GM12864 (cell line): ENCODE measurements at regions not wholly inside any gene's neighbourhood (a gene's known extent, or its start where the extent isn't known, plus 50 kb on each side); places are given as distances from the start of the nearest gene placed in this dataset.
A peak's percentile ranks its signal among the peaks of the same experiment; 100 is the strongest.
"Not testable (repeated sequence)": the region's sequence is repeated elsewhere in the genome, so short reads cannot be mapped to it uniquely, and the experiment has no call there.

Experiments used
- DNase-seq: peaks from one replicate; pipeline ENCODE4 v3.0.0-alpha.2; 2011; ENCODE audit warnings: low read depth
- H3K4me3 ChIP-seq: 2 replicates; pipeline ENCODE4 v1.5.1; 2011; ENCODE audit warnings: mild to moderate bottlenecking, low read depth, low read length, control low read depth
- TF ChIP-seq, protein P1 (sequence below): IDR thresholded peaks from 2 replicates; pipeline ENCODE4 v1.5.1; 2011; ENCODE audit warnings: low read depth, mild to moderate bottlenecking, moderate library complexity, low read length, control low read depth, inconsistent platforms; ENCODE audit errors: missing control alignments

GRCh38 chr5:124179819-124180218 lies 566.6 kb downstream of the ZNF608 start:
- DNase-seq, result no peak

DNA sequence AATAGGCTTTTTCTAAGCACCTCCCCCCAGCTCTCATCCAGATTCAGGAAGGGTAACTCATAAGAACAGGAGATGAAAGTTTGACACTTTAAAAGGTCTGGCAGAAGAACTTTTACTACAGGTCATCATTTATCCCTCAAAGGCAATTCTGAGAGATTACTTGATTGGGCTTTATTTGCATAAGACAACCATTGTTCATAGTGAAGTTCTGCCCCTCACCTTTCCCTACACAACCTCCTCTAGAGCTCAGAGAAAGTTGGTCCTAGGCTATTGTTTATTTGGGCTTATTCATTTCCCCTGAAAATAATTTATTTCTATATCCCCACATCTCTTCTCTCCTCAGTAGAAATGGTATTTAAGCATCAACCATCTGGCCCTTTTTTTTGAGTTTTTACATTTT lies 568.4 kb downstream of the ZNF608 start:
- DNase-seq, result no peak
- TF ChIP-seq, protein P1, sequence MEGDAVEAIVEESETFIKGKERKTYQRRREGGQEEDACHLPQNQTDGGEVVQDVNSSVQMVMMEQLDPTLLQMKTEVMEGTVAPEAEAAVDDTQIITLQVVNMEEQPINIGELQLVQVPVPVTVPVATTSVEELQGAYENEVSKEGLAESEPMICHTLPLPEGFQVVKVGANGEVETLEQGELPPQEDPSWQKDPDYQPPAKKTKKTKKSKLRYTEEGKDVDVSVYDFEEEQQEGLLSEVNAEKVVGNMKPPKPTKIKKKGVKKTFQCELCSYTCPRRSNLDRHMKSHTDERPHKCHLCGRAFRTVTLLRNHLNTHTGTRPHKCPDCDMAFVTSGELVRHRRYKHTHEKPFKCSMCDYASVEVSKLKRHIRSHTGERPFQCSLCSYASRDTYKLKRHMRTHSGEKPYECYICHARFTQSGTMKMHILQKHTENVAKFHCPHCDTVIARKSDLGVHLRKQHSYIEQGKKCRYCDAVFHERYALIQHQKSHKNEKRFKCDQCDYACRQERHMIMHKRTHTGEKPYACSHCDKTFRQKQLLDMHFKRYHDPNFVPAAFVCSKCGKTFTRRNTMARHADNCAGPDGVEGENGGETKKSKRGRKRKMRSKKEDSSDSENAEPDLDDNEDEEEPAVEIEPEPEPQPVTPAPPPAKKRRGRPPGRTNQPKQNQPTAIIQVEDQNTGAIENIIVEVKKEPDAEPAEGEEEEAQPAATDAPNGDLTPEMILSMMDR, result no peak
- H3K4me3 ChIP-seq, result no peak overlapping the region

More at GRCh38 chr5:124179819-124180218, 566.6 kb downstream of the ZNF608 start:
- no peak overlapping the region for H3K4me3 ChIP-seq
- TF ChIP-seq, protein P1, result no peak

GRCh38 chr5:124176692-124177091 lies 569.7 kb downstream of the ZNF608 start:
- DNase-seq, result no peak
- TF ChIP-seq, protein P1, result peak; percentile 7
- H3K4me3 ChIP-seq, result no peak overlapping the region

DNA sequence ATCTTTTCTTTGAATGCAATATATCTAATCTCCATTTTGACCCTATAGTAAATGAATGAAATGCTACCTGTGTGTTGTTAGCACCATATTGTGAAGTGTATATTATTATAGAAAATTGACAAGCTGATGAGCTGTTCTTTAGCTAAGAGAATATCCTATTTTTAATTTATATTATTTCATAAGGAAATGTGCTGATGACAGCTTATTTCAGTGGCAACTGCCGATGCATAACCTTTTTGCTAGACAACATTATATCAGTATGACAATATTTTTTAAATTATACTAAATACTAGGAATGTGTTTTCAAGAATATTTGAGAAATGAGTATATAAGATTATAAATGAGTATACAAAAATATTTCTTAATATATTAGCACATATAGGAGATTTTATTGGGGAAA lies 573.1 kb downstream of the ZNF608 start:
- no peak overlapping the region for H3K4me3 ChIP-seq
- TF ChIP-seq, protein P1, result no peak
- no peak for DNase-seq

DNA sequence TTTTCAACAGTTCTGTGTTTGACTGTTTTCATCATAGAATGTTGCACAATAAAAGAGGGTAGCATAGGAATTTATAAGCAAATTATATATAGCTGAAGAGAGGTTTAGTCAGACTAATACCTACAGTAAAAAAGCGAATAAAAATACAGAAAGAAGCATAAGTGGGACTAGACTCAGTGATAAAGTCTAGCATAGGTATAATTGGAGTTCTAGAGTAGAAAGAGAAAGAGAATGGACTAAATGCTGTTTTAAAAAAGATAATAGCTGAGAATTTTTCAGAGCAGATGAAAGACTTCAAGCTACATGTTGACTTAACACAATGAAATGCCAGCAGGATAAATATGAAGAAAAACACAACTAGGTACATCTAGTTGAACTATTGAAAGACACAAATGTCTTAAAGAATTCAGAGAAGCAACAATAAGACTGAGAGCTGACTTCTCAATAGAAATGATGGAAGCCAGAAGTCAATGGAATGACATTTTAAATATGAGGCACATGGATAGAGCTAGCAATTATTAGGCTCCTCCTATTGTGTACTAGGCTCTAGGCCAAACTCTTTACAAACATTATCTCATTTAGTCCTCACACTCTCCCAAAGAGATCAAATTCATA lies 573.9 kb downstream of the ZNF608 start:
- DNase-seq, result no peak
- no peak overlapping the region for H3K4me3 ChIP-seq
- TF ChIP-seq, protein P1, result no peak

DNA sequence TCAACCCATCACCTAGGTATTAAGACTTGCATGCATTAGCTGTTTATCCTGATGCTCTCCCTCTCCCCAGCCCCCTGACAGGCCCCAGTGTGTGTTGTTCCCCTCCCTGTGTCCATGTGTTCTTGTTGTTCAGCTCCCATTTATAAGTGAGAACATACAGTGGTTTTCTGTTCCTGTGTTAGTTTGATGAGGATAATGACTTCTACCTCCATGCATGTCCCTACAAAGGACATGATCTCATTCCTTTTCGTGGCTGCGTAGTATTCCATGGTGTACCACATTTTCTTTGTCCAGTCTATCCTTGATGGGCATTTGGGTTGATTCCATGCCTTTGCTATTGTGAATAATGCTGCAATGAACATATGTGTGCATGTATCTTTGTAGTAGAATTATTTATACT lies 578.3 kb downstream of the ZNF608 start:
- not testable (repeated sequence) for DNase-seq, H3K4me3 ChIP-seq

DNA sequence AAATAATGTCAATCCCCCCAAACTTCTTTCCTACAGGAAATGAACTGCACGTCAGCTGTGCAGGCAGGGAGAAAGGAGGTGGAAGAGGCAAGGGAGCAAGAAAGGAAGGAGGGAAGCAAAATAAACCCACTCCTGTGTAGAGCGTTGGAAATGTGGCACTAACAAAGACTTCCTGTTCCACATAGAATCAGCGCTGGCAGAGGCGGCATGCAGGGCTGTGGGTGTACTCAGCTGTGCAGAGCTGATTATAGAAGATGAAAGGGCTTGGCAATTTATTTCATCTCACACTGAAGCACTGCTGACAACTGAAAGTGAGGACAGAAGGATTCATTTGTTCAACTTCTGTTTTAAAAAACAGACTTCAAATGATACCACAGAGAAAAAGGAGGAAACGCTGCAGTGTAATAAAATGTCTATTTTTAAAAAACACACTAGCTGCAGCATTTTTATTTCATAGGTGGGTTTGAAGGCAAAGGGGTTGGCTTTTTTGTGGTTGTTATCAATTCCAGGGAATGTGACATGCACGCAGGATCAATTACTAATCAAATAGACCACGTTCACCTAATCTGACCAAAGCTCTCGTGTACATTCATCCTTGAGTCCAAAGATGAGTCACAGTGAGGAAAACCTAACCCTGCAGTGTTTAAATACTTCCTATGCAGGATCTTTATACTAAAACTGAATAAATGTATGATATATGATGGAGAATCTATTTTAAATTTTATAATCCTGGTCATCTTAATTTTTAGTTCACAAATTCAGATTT lies 583.5 kb downstream of the ZNF608 start:
- DNase-seq, result no peak
- TF ChIP-seq, protein P1, result no peak
- no peak overlapping the region for H3K4me3 ChIP-seq
